ACC112 (cell line): ENCODE measurements at regions not wholly inside any gene's neighbourhood (a gene's known extent, or its start where the extent isn't known, plus 50 kb on each side); places are given as distances from the start of the nearest gene placed in this dataset.
"Not testable (repeated sequence)": the region's sequence is repeated elsewhere in the genome, so short reads cannot be mapped to it uniquely, and the experiment has no call there.

ENCODE experiments used
- H2AFZ ChIP-seq: fragments of 200-600 bp; sonication (generic); one replicate; pipeline ENCODE4 v1.6.0; 2017; ENCODE audit warnings: antibody characterized with exemption, low read length; ENCODE audit not compliant: unreplicated experiment
- H3K27ac ChIP-seq: fragments of 200-600 bp; sonication (generic); 2 replicates; pipeline ENCODE4 v1.5.1; 2014; ENCODE audit warnings: low read depth, mild to moderate bottlenecking, antibody characterized with exemption, low read length, moderate library complexity
- H3K27me3 ChIP-seq: fragments of 200-600 bp; sonication (generic); 2 replicates; pipeline ENCODE4 v1.6.1; 2014; ENCODE audit warnings: mild to moderate bottlenecking, antibody characterized with exemption, low read length, moderate library complexity, mixed read lengths; ENCODE audit not compliant: insufficient read depth
- H3K36me3 ChIP-seq: fragments of 200-600 bp; sonication (generic); 2 replicates; pipeline ENCODE4 v1.6.1; 2016; ENCODE audit warnings: mild to moderate bottlenecking, antibody characterized with exemption, low read length, moderate library complexity, mixed read lengths; ENCODE audit not compliant: insufficient read depth
- H3K4me1 ChIP-seq: fragments of 200-600 bp; sonication (generic); one replicate; pipeline ENCODE4 v1.6.1; 2016; ENCODE audit warnings: low read length, mixed read lengths; ENCODE audit not compliant: insufficient read depth, unreplicated experiment, control insufficient read depth
- H3K4me3 ChIP-seq: fragments of 200-600 bp; sonication (generic); 2 replicates; pipeline ENCODE4 v1.5.1; 2014; ENCODE audit warnings: mild to moderate bottlenecking, low read depth, low read length
- H3K79me2 ChIP-seq: fragments of 200-600 bp; sonication (generic); one replicate; pipeline ENCODE4 v1.6.0; 2016; ENCODE audit warnings: low read length; ENCODE audit not compliant: control insufficient read depth, unreplicated experiment, insufficient read depth

- no peaks in the 10 kb centered on the region for H3K4me1 ChIP-seq
- no peaks in the 10 kb centered on the region for H3K79me2 ChIP-seq
- no peaks in the 10 kb centered on the region for H3K36me3 ChIP-seq
- H3K27ac ChIP-seq: no peak overlapping the region
- H3K27me3 ChIP-seq: no peaks in the 10 kb centered on the region
- H2AFZ ChIP-seq: no peak overlapping the region
- H3K4me3 ChIP-seq: no peak overlapping the region
These were observed 634.0 kb upstream of the SEMA3D start for GRCh38 chr7:85820702-85821443.

DNA sequence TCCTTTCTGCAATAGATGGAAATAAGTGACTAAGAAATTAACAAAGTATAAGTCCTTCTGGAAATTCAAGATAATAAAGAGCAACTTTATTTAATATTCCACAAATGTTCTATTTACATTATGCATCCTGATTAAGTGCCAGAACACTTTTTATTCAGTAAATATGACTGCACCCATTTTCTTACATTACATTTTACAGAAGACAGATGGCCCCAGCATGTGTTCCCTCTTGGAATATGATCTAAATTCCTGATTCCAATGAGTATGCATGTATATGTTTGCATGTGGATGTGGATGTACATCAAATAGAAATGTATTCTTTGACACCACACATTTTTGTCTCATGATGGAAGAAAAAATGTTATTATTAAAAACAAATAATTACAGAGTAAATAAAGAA lies 628.7 kb upstream of the SEMA3D start:
- Histone ChIP-seq H3K4me1 (no peaks in the 10 kb centered on the region), H3K4me3 (no peak overlapping the region), H3K27ac (no peak overlapping the region), H3K36me3 (no peaks in the 10 kb centered on the region), H2AFZ (no peak overlapping the region), H3K79me2 (no peaks in the 10 kb centered on the region), H3K27me3 (no peaks in the 10 kb centered on the region)

- H3K36me3 ChIP-seq: no peaks in the 10 kb centered on the region
- no peaks in the 10 kb centered on the region for H3K27me3 ChIP-seq
- H3K4me3 ChIP-seq: no peak overlapping the region
- H3K27ac ChIP-seq: no peak overlapping the region
- no peaks in the 10 kb centered on the region for H3K4me1 ChIP-seq
- no peak overlapping the region for H2AFZ ChIP-seq
- no peaks in the 10 kb centered on the region for H3K79me2 ChIP-seq
These were observed 619.5 kb upstream of the SEMA3D start for GRCh38 chr7:85806321-85806720.

- H3K27ac ChIP-seq: no peak overlapping the region
- H3K4me1 ChIP-seq: no peaks in the 10 kb centered on the region
- H3K4me3 ChIP-seq: no peak overlapping the region
- no peaks in the 10 kb centered on the region for H3K27me3 ChIP-seq
- H3K36me3 ChIP-seq: no peaks in the 10 kb centered on the region
- H3K79me2 ChIP-seq: no peaks in the 10 kb centered on the region
- no peak overlapping the region for H2AFZ ChIP-seq
These were observed 618.8 kb upstream of the SEMA3D start for GRCh38 chr7:85805656-85806055.

- Histone ChIP-seq H3K27ac (no peak overlapping the region), H2AFZ (no peak overlapping the region), H3K36me3 (no peaks in the 10 kb centered on the region), H3K4me3 (no peak overlapping the region), H3K27me3 (no peaks in the 10 kb centered on the region), H3K79me2 (no peaks in the 10 kb centered on the region), H3K4me1 (no peaks in the 10 kb centered on the region)
These were observed 618.4 kb upstream of the SEMA3D start for GRCh38 chr7:85805249-85805648.

- Histone ChIP-seq H3K79me2 (no peaks in the 10 kb centered on the region), H3K4me1 (no peaks in the 10 kb centered on the region), H3K27me3 (no peaks in the 10 kb centered on the region), H3K27ac (no peak overlapping the region), H3K4me3 (no peak overlapping the region), H3K36me3 (no peaks in the 10 kb centered on the region), H2AFZ (no peak overlapping the region)
These were observed 615.4 kb upstream of the SEMA3D start for GRCh38 chr7:85802211-85802610.

DNA sequence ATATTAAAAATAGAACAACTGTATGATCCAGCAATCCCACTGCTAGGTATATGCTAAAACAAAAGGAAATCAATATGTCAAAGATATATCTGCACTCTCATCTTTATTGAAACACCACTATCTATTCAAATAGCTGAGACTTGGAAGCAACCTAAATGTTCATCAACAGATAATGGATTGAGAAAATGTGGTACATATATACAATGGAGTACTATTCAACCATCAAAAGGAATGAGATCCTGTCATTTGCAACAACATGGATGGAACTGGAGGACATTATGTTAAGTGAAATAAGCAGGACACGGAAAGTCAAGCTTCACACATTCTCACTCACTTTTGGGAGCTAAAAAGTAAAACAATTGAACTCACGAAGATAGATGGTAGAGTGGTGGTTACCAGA lies 610.1 kb upstream of the SEMA3D start:
- Histone ChIP-seq H3K27ac (no peak overlapping the region), H2AFZ (no peak overlapping the region), H3K27me3 (no peaks in the 10 kb centered on the region), H3K79me2 (no peaks in the 10 kb centered on the region), H3K4me3 (no peak overlapping the region), H3K36me3 (no peaks in the 10 kb centered on the region), H3K4me1 (no peaks in the 10 kb centered on the region)

GRCh38 chr7:85791098-85791497 lies 604.2 kb upstream of the SEMA3D start:
- not testable (repeated sequence) for H3K36me3 ChIP-seq, H3K4me3 ChIP-seq, H2AFZ ChIP-seq, H3K4me1 ChIP-seq, H3K27me3 ChIP-seq, H3K27ac ChIP-seq, H3K79me2 ChIP-seq

DNA sequence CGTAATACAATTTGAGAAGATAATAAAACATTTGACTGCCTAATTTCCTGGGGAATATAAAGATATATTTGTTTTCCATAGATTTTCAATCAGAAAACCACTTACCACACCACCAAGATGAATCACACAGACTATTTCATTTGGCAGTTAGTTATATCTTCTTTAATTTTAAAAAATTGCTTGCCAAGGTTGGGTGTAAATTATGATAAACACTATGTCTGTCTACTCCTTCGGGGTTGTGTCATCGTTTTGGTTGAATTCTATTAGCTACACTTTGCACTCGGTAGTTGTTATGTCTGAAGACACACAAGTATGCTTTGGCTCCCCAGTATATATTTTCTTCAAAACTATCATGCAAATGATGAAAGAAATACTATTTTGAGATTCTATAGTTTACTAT lies 594.8 kb upstream of the SEMA3D start:
- no peak overlapping the region for H3K4me3 ChIP-seq
- H3K36me3 ChIP-seq: no peaks in the 10 kb centered on the region
- H3K27ac ChIP-seq: no peak overlapping the region
- H3K27me3 ChIP-seq: no peaks in the 10 kb centered on the region
- no peaks in the 10 kb centered on the region for H3K79me2 ChIP-seq
- no peak overlapping the region for H2AFZ ChIP-seq
- H3K4me1 ChIP-seq: no peaks in the 10 kb centered on the region

DNA sequence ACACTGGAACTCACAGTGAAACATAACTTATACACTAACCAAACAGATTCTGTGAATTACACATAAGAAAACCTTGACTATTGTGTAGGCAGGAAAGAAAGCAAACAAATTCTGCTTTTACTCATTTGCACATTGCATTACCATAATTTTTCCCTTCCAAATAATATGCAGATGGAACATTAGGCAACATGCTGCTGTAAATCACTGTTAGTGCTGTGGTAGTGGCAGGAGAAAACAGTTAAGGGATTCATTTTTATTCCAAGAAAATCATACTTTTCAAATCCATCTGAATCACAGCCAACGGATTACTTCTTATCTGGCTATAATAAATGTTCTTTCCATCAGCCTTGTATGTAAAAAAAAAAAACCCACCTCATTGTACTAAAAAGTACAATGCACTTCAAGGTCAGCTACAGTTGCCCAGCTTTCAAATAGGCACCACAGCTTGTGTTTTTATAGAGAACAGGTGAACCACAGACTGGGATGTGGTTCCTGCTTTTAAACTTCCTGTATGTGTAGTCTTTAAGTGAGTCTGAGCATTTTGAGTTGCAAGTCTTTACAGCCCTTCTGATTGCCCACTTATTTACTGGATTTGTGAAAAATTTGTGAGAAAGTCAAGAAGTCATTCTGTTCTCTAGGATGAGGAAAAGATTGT lies 590.0 kb upstream of the SEMA3D start:
- H3K79me2 ChIP-seq: no peaks in the 10 kb centered on the region
- H3K27me3 ChIP-seq: no peaks in the 10 kb centered on the region
- H2AFZ ChIP-seq: no peak overlapping the region
- H3K27ac ChIP-seq: no peak overlapping the region
- H3K4me1 ChIP-seq: peaks cover 15% of the 10 kb centered on the region
- no peaks in the 10 kb centered on the region for H3K36me3 ChIP-seq
- no peak overlapping the region for H3K4me3 ChIP-seq

GRCh38 chr7:85775431-85775830 lies 588.6 kb upstream of the SEMA3D start:
- Histone ChIP-seq H3K27ac (no peak overlapping the region), H2AFZ (no peak overlapping the region), H3K4me3 (no peak overlapping the region), H3K27me3 (no peaks in the 10 kb centered on the region), H3K4me1 (peaks cover 19% of the 10 kb centered on the region), H3K36me3 (no peaks in the 10 kb centered on the region), H3K79me2 (no peaks in the 10 kb centered on the region)
